Epithelial cell of esophagus (primary cell): ENCODE measurements at regions not wholly inside any gene's neighbourhood (a gene's known extent, or its start where the extent isn't known, plus 50 kb on each side); places are given as distances from the start of the nearest gene placed in this dataset.

ENCODE experiments used
- DNase-seq: peaks from one replicate; pipeline ENCODE4 v3.0.0; 2010; ENCODE audit warnings: low read depth
- H3K4me3 ChIP-seq: 2 replicates; pipeline ENCODE4 v1.5.1; 2011; ENCODE audit warnings: mild to moderate bottlenecking, low read length, control low read depth
- CTCF ChIP-seq: IDR thresholded peaks from 2 replicates; pipeline ENCODE4 v1.5.1; 2011; ENCODE audit warnings: low read depth, mild to moderate bottlenecking, low read length, control low read depth, inconsistent platforms; ENCODE audit not compliant: insufficient read depth; ENCODE audit errors: missing control alignments

DNA sequence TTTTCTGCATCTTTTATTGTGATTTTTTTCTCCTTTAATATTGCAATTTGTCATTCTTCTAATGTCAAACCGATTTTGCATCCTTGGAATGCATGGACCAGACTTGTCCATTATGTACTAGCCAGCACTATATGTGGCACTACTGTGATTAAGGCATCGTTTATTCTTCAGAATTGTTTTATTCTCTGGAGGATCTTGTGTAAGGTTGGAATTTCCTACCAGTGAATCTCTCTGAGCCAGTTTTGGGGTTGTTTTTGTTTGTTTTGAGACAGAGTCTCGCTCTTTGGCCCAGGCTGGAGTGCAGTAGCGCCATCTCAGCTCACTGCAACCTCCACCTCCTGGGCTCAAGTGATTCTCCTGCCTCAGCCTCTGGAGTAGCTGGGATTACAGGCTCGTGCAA is 58.5 kb downstream of the IGLL5 start:
- H3K4me3 ChIP-seq, result no peak overlapping the region
- TF ChIP-seq CTCF, result no peak

GRCh38 chr22:22948651-22949571 is 61.3 kb downstream of the IGLL5 start:
- no peak for DNase-seq
- no peak overlapping the region for H3K4me3 ChIP-seq
- no peak for TF ChIP-seq CTCF

More for the DNA sequence above, 58.5 kb downstream of the IGLL5 start:
- DNase-seq, result no peak

DNA sequence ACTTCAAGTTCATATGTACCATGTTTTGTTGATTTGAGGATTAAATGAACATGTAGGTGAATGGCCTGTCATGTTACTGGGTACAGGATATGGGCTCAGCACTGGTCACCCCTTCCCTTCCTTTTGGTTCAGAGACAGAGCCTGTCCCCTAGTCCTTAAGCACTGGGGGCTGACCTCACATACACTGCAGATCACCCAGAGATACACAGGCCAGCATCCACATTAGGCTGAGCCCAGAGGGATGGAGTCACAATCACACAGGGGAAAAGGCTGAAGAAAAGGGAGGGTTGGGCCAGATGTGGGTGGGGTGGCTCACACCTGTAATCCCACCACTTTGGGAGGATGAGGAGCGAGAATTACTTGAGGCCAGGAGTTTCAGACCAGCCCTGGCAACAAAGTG is 62.3 kb downstream of the IGLL5 start:
- DNase-seq, result no peak
- H3K4me3 ChIP-seq, result no peak overlapping the region
- TF ChIP-seq CTCF, result no peak

- no peak overlapping the region for H3K4me3 ChIP-seq
- no peak for DNase-seq
- TF ChIP-seq CTCF, result no peak
Observed at GRCh38 chr22:22951035-22951434, 63.4 kb downstream of the IGLL5 start.

DNA sequence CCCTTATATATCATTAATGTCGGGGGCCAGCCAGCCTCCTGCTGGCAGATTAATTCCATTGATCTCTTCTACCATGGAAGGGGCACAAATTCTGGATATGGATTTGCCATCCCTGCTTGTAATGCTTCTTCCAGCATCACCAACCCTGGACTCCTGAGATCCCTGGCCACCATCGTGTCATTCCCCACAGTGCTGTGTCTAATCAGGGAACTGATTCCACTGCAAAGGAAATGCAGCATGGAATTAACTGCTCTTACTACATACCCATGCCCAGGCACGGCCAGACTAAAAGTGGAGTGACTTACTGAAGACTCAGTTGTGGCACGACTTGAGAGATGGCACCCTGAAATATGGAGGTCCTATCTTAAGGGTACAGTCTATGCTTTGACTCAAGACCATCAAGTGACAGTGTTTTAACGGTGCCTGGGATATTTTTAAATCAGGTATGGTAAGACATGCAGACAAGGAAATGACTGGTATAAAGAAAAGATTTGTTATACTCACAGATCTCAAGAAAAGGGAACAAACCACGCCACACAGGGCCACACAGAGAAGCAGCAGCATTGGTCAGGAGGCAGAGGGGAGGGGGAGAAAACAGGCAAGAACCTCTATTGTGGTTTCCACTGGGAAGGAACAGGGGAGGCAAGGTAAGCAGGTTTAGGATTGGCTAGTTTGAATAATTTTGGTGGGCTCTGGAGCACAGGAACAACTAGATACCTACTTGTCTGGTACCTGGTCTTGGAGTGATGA is 65.1 kb downstream of the IGLL5 start:
- DNase-seq, result no peak
- TF ChIP-seq CTCF, result no peak
- no peak overlapping the region for H3K4me3 ChIP-seq

GRCh38 chr22:22953791-22954190 is 66.2 kb downstream of the IGLL5 start:
- no peak for DNase-seq
- H3K4me3 ChIP-seq, result no peak overlapping the region
- TF ChIP-seq CTCF, result no peak
